Endothelial cell of umbilical vein (primary cell): ENCODE measurements at regions not wholly inside any gene's neighbourhood (a gene's known extent, or its start where the extent isn't known, plus 50 kb on each side); places are given as distances from the start of the nearest gene placed in this dataset.

ENCODE experiments used
- EZH2 ChIP-seq: IDR thresholded peaks from 2 replicates; pipeline ENCODE4 v1.6.1; 2012; ENCODE audit warnings: borderline replicate concordance, low read depth, mild to moderate bottlenecking, moderate library complexity, low read length, inconsistent platforms; ENCODE audit not compliant: severe bottlenecking
- FOS ChIP-seq: IDR thresholded peaks from 2 replicates; pipeline ENCODE4 v1.6.1; 2011; ENCODE audit warnings: mild to moderate bottlenecking, low read length, moderate library complexity, borderline replicate concordance; ENCODE audit not compliant: insufficient read depth

DNA sequence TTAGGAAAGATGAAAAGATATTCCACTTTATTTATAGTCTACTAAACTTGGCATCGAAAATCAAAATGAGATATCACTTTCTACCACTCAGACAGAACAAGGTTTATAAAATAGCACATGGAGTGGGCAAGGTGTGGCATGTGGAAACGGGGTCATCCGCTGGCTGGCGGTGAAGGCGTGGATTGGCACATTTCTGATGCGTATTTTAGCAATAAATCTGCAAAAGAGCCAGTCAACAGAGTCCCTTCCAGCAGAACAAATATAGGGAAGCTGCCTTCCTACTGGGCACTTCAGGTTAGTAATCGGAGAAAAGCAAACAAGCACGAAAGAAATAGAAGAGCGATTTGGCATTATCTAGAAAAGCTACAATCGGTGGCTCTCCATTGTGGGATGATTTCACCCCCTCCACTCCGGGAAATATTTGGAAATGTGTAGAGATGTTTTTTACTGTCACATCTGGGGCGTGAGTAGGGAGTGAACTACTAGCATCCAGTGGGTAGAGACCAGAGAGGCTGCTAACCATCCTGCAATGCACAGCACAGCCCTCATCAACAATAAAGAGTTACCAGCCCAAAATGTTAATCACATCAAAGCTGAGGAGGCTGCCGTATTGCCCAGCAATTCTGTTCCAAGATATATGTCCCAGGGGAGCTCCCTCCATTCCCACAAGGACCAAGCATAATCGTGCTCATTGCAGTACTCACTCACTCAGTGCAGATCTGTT lies 116.1 kb upstream of the PEG3 start:
- TF ChIP-seq FOS (no peak), EZH2 (no peak)
